Iris pigment epithelial cell (primary cell): ENCODE measurements at regions not wholly inside any gene's neighbourhood (a gene's known extent, or its start where the extent isn't known, plus 50 kb on each side); places are given as distances from the start of the nearest gene placed in this dataset.
A peak's percentile ranks its signal among the peaks of the same experiment; 100 is the strongest.

Experiments
- DNase-seq: peaks from one replicate; pipeline ENCODE4 v3.0.0-alpha.2; 2011; ENCODE audit warnings: low read depth

- peak; percentile 9 for DNase-seq
Measured at GRCh38 chr1:95167503-95167902, 50.3 kb downstream of the TLCD4 start.

GRCh38 chr1:95168028-95168427 is 50.9 kb downstream of the TLCD4 start:
- DNase-seq: no peak

GRCh38 chr1:95168761-95169351 is 51.7 kb downstream of the TLCD4 start:
- no peak for DNase-seq

- DNase-seq: peak; percentile 9
Measured at GRCh38 chr1:95169548-95169947, 52.4 kb downstream of the TLCD4 start.

- DNase-seq: no peak
Measured at GRCh38 chr1:95171270-95172245, 54.4 kb downstream of the TLCD4 start.

GRCh38 chr1:95176861-95177260 is 57.1 kb upstream of the RWDD3 start:
- DNase-seq: no peak

GRCh38 chr1:95179205-95179986 is 54.6 kb upstream of the RWDD3 start:
- DNase-seq: no peak

- no peak for DNase-seq
Measured at GRCh38 chr1:95180371-95180770, 53.6 kb upstream of the RWDD3 start.

GRCh38 chr1:95181096-95181495 is 52.9 kb upstream of the RWDD3 start:
- DNase-seq: no peak

GRCh38 chr1:95183952-95184351 is 50.1 kb upstream of the RWDD3 start:
- DNase-seq: no peak
